ENCODE measurements at regions not wholly inside any gene's neighbourhood (a gene's known extent, or its start where the extent isn't known, plus 50 kb on each side); places are given as distances from the start of the nearest gene placed in this dataset.

- ATAC-seq (ENCODE audit: low read depth) (no peak), DNase-seq (no peak)
- Histone ChIP-seq H2AFZ (ENCODE audit: insufficient read depth, low read depth, low read length, poor library complexity, severe bottlenecking) (no peak overlapping the region), H4K20me1 (ENCODE audit: control insufficient read depth, insufficient read depth, low read length, poor library complexity, severe bottlenecking) (no peaks in the 10 kb centered on the region), H3K4me2 (replicated peaks; ENCODE audit: low read depth, low read length, poor library complexity, severe bottlenecking) (no peak overlapping the region), H3K9ac (ENCODE audit: low read length) (no peak overlapping the region), H3K4me3 (ENCODE audit: control extremely low read depth in 1 of 5, extremely low read depth in 1 of 5, insufficient read depth in 1 of 5, low read depth in 2 of 5, low read length in 4 of 5) (no peak overlapping the region), H3K27ac (ENCODE audit: low read length in 2 of 2) (no peak overlapping the region), H3K79me2 (ENCODE audit: control insufficient read depth, insufficient read depth, low read length) (no peaks in the 10 kb centered on the region), H3K4me1 (ENCODE audit: control insufficient read depth in 2 of 2, insufficient read depth in 2 of 2, low read length in 2 of 2) (no peaks in the 10 kb centered on the region), H3K27me3 (replicated peaks in 1 of 4; ENCODE audit: control extremely low read depth in 1 of 4, control insufficient read depth in 3 of 4, insufficient read depth in 4 of 4, low read length in 3 of 4) (no peaks in the 10 kb centered on the region), H3K36me3 (replicated peaks in 1 of 2; ENCODE audit: control extremely low read depth in 1 of 2, control insufficient read depth in 1 of 2, extremely low read depth in 1 of 2, insufficient read depth in 2 of 2, low read length in 1 of 2) (no peaks in the 10 kb centered on the region), H3K9me3 (ENCODE audit: control extremely low read depth in 1 of 3, control insufficient read depth in 2 of 3, insufficient read depth in 1 of 3, low read length in 2 of 3) (no peaks in the 10 kb centered on the region)
- CTCF ChIA-PET = no interaction called here
- intact Hi-C loops (cut with micrococcal nuclease) = no loop called here
- Mint-ChIP-seq H3K27ac (no peak overlapping the region), H3K4me1 (no peaks in the 10 kb centered on the region), H3K4me3 (no peak overlapping the region), H3K27me3 (no peaks in the 10 kb centered on the region), H3K9me3 (ENCODE audit: insufficient read depth) (no peaks in the 10 kb centered on the region)
- POLR2A ChIA-PET = no interaction called here
- WGBS (ENCODE audit: insufficient coverage) = 40% methylated on average over 2 of the region's 4 CpGs
- TF ChIP-seq CTCF (IDR thresholded peaks at IDR 0.05) = no peak
- TF ChIP-seq EZH2 (IDR thresholded peaks at IDR 0.05; ENCODE audit: borderline replicate concordance, insufficient read depth, low read depth, low read length, poor library complexity, severe bottlenecking) = no peak
Observed at GRCh38 chrX:6930307-6930849, 217.1 kb upstream of the STS start.

DNA sequence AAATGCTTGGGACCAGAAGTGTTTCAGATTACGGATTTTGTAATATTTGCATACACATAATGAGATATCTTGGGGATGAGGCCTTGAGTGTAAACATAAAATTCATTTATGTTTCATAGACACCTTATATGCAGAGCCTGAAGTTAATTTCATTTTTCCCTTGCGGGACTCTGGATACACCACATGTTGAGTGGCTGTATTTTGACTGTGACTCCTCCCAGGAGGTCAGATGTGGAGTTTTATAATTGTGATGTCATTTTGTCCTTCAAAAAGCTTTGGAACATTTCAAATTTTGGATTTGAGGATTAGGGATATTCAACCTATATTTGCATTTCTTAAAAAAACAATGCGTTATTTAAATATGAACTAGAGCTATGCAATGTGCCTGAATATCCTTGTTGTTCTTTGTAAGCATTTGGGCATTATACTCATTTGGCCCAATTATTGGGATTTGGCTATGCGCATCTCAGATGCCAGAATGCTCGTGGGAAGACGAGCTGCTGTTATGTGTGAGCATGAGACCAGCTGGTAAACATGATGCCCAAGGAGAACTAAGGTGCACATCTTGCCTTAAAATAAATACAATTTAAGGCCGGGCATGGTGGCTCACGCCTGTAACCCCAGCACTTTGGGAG lies 223.0 kb upstream of the STS start:
- WGBS (ENCODE audit: insufficient coverage) = no CpG with 5 or more reads among the region's 8 CpGs
- no peaks in the 10 kb centered on the region for H3K4me1 ChIP-seq (ENCODE audit: control insufficient read depth in 2 of 2, insufficient read depth in 2 of 2, low read length in 2 of 2)
- no peak overlapping the region for H2AFZ ChIP-seq (ENCODE audit: insufficient read depth, low read depth, low read length, poor library complexity, severe bottlenecking)
- H3K4me2 ChIP-seq (replicated peaks; ENCODE audit: low read depth, low read length, poor library complexity, severe bottlenecking) = no peak overlapping the region
- H3K27ac ChIP-seq (ENCODE audit: low read length in 2 of 2) = no peak overlapping the region
- POLR2A ChIA-PET = no interaction called here
- ATAC-seq (ENCODE audit: low read depth) (no peak), DNase-seq (no peak)
- no peaks in the 10 kb centered on the region for H3K36me3 ChIP-seq (replicated peaks in 1 of 2; ENCODE audit: control extremely low read depth in 1 of 2, control insufficient read depth in 1 of 2, extremely low read depth in 1 of 2, insufficient read depth in 2 of 2, low read length in 1 of 2)
- H3K4me1 Mint-ChIP-seq = no peaks in the 10 kb centered on the region
- intact Hi-C loops (cut with micrococcal nuclease) = no loop called here
- CTCF ChIA-PET = no interaction called here
- no peaks in the 10 kb centered on the region for H3K27me3 ChIP-seq (replicated peaks in 1 of 4; ENCODE audit: control extremely low read depth in 1 of 4, control insufficient read depth in 3 of 4, insufficient read depth in 4 of 4, low read length in 3 of 4)
- H3K79me2 ChIP-seq (ENCODE audit: control insufficient read depth, insufficient read depth, low read length) = no peaks in the 10 kb centered on the region
- no peaks in the 10 kb centered on the region for H3K9me3 ChIP-seq (ENCODE audit: control extremely low read depth in 1 of 3, control insufficient read depth in 2 of 3, insufficient read depth in 1 of 3, low read length in 2 of 3)
- no peak overlapping the region for H3K9ac ChIP-seq (ENCODE audit: low read length)
- H3K9me3 Mint-ChIP-seq (ENCODE audit: insufficient read depth) = no peaks in the 10 kb centered on the region
- no peak overlapping the region for H3K4me3 ChIP-seq (ENCODE audit: control extremely low read depth in 1 of 5, extremely low read depth in 1 of 5, insufficient read depth in 1 of 5, low read depth in 2 of 5, low read length in 4 of 5)
- no peaks in the 10 kb centered on the region for H3K27me3 Mint-ChIP-seq
- H3K4me3 Mint-ChIP-seq = no peak overlapping the region
- H4K20me1 ChIP-seq (ENCODE audit: control insufficient read depth, insufficient read depth, low read length, poor library complexity, severe bottlenecking) = no peaks in the 10 kb centered on the region
- no peak for TF ChIP-seq CTCF (IDR thresholded peaks at IDR 0.05)
- TF ChIP-seq EZH2 (IDR thresholded peaks at IDR 0.05; ENCODE audit: borderline replicate concordance, insufficient read depth, low read depth, low read length, poor library complexity, severe bottlenecking) = no peak
- H3K27ac Mint-ChIP-seq = no peak overlapping the region

Measured in B cell (primary cell).